NCI-H226 (cell line): ENCODE measurements at regions not wholly inside any gene's neighbourhood (a gene's known extent, or its start where the extent isn't known, plus 50 kb on each side); places are given as distances from the start of the nearest gene placed in this dataset.
A peak's percentile ranks its signal among the peaks of the same experiment; 100 is the strongest.
"Not testable (repeated sequence)": the region's sequence is repeated elsewhere in the genome, so short reads cannot be mapped to it uniquely, and the experiment has no call there.

ENCODE experiments used
- DNase-seq: peaks from one replicate; pipeline ENCODE4 v3.0.0-alpha.2; 2015

GRCh38 chr18:29821544-29821943 is 1221.0 kb downstream of the DSC3 start:
- no peak for DNase-seq

- DNase-seq: no peak
Observed at GRCh38 chr18:29811519-29811918, 1231.0 kb downstream of the DSC3 start.

GRCh38 chr18:29780816-29781215 is 1261.7 kb downstream of the DSC3 start:
- no peak for DNase-seq

DNA sequence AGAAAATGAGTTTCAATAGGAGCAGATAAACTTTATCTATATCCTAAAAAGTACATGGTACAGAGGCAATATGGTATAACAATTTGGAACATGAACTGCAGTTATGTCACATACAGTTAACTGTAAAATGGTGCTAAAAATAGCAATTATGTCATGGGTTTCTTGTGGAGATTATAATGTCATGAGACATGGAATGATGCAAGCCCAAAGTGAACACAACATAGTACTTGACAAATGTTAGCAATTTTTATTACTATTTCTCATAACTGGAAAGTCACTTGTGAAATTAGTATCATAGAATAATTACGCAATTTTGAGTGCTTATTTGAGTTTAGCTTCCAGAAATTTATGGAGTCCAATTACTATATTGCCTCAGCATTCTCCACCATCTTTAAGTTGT is 1263.4 kb downstream of the DSC3 start:
- DNase-seq: no peak

DNA sequence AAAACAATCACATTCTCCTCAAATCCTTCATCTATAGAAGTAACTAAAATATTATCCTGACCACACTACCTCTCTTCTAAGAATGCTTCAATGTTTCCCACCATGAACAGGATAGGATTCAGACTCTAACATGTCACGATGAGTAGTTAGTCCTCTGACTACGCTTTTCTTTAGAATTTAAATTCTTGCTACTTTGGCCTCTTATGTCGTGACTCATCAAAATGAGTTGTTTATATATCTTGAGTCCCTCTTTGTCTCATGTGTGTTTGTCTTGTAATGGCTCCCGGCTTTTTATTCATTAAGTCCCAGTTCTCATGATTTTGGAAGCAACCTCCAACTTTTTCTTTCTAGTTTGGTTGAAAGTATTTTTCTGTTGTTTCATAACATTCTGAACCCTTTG is 1289.2 kb downstream of the DSC3 start:
- DNase-seq: no peak

- peak; percentile 15 for DNase-seq
Observed at GRCh38 chr18:29749704-29750103, 1292.8 kb downstream of the DSC3 start.

DNA sequence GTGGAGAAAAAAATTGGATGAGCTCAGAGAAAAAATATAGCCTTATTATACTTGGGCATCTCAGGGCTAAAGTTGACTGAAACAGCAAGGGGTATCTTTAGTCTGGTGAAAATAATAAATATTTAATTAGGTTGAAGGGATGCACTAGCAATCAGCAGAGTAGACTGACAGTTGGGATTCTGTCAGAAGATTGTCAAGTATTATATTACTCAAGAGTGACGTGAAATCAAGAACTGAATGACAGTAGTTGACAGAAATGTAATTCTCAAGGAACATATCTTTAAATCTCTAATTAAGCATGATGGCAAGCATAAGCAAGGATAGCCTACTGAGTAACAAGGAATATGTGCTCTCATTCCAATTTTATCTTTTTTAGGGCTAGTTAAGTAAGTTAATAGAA is 1301.1 kb downstream of the DSC3 start:
- no peak for DNase-seq

DNA sequence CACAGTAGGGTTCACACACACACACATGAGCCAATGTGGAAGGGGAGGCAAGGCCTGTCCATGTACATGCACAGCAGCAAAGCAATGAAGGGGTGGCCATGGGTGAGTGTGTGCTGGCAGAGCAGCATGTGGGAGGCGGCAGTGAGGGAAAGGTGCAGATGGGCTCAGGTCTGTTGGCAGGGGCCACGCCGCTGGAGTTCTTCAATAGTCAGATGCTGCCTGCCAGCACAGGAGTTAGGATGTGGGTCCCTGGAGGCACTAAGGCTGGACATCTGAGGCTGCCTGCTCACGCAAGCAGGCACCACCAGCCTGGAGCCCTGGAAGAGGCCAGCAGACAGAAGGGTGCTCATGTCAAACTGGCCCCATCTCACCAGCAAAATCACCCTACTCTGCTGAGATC is 1304.9 kb downstream of the DSC3 start:
- DNase-seq: no peak

DNA sequence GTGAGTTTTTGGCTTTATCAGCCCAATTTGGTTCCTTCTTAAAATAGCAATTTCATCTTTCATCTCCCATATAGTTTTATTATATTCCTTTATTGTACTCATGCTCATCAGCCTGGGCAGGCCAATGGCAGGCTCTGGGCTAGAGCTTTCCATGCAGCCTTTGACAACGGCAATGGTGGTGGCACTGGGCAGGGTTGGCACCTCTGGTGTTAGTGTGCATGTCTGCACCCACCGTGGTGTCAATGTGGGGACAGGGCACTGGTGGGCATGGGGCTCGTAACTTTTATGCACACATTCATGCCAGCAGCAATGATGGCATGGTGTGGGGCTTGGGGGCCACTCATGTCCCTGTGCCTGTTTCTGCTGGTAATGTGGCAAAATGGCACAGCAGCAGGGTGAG is 1305.4 kb downstream of the DSC3 start:
- DNase-seq: no peak

DNA sequence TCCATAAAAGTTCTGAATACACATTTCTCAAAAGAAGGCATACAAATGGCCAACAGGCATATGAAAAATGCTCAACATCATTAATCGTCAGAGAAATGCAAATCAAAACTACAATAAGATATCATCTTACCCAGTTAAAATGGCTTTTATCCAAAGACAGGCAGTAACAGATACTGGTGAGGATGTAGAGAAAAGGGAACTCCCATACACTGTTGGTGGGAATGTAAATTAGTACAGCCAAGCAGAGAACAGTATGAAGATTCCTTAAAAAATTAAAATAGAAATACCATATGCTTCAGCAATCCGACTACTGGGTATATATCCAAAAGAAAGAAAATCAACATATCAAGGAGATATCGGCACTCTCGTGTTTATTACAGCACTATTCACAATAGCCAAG is 1312.5 kb downstream of the DSC3 start:
- DNase-seq: no peak

DNA sequence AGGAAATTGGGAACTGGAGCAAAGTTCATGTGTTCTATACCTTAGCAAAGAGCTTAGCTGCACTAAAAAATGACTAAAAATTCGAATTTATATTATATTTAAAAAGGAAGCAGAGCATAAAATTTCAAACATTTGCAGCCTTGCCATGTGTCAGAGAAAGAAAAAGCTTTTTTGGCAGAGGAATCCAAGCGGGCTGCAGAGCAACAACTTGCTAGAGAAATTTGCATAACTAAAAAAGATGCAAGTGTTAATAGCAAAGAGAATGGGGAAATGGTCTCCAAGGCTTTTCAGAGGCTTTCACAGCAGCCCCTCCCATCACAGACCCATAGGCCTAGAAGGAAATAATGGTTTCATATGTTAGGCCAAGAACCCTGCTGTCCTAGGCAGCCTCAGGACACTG is 1315.9 kb downstream of the DSC3 start:
- no peak for DNase-seq

GRCh38 chr18:29723486-29723885 is 1319.1 kb downstream of the DSC3 start:
- DNase-seq: not testable (repeated sequence)

- DNase-seq: not testable (repeated sequence)
Observed at GRCh38 chr18:29715960-29716359, 1326.6 kb downstream of the DSC3 start.

GRCh38 chr18:29712785-29713184 is 1329.8 kb downstream of the DSC3 start:
- no peak for DNase-seq

GRCh38 chr18:29711932-29712331 is 1330.6 kb downstream of the DSC3 start:
- DNase-seq: no peak

DNA sequence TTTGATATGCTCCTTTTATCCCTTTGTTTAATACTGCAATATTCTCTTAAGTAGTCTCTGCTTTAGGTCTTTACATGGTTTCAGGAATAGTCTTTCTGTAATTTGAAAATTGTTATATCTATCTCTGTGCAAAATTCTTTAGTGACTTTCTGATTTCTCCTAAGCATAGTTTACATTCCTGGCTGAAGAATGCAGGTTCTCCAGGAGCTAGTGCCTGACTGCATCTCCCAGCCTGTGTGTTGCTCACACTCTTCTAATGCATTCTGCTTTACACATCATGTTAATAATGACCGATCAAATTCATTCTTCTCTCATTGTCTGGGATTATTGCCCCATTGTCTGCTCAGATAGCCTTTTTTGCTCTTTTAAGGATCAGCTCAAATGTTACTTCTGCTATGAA is 1349.2 kb downstream of the DSC3 start:
- DNase-seq: no peak

- no peak for DNase-seq
Observed at GRCh38 chr18:29681578-29681977, 1361.0 kb downstream of the DSC3 start.

GRCh38 chr18:29664278-29665036 is 1378.1 kb downstream of the DSC3 start:
- no peak for DNase-seq

GRCh38 chr18:29661924-29662323 is 1380.6 kb downstream of the DSC3 start:
- DNase-seq: no peak

DNA sequence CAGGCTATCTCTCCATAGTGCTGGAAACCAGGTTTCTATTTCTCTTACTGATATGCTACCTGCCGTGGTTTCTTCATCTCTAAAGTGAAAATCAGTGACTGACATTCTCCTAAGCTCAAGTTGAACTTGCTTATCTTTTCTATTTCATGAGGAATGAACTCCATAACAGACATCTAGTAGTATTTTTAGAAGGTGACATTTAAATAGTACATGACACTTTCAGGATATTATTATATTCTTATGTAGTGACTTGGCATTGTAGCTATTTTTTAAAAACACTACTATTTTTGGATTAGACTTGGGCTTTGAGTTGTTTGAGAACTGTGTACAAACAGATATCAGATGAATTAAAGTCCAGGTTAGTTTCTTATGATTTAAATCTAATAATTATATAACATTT is 1381.8 kb downstream of the DSC3 start:
- no peak for DNase-seq

DNA sequence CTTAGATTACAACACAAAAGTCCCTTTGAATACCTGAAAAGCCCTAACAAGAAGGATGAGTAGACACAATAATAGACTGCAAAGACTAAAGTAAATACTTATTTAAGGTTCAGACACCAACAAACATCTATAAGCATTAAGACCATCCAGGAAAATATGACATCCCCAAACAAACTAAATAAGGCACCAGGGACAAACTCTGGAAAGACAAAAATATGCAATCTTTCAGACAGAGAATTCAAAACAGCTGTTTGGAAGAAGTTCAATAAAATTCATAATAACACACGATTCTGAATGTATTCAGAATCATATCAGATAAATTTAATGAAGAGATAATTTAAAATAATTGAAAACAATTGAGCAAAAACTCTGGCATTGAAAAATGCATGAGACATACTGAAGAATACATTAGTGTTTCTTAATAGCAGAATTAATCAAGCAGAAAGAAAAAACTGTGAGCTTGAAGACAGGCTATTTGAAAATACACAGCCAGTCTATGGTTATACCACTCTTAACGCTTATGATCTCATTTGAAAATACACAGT is 1388.8 kb downstream of the DSC3 start:
- DNase-seq: no peak

DNA sequence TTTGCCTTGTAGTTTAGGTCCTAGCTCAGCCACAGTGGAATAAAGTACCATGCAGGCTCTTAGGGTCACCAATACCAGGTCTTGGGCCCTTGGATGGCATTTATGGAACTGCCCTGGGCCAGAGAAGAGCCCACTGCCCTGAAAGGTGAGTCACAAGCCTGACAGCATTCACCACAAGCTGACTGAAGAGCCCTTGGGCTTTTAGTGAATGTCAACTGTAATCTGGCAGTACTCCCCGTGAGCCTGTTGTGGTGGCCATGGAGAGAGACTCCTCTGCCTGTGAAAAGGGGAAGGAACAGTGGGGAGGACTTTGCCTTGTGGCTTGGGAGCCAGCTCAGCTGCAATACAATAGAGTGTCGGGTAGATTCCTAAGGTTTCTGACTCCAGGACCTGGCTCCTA is 1389.7 kb downstream of the DSC3 start:
- DNase-seq: no peak

DNA sequence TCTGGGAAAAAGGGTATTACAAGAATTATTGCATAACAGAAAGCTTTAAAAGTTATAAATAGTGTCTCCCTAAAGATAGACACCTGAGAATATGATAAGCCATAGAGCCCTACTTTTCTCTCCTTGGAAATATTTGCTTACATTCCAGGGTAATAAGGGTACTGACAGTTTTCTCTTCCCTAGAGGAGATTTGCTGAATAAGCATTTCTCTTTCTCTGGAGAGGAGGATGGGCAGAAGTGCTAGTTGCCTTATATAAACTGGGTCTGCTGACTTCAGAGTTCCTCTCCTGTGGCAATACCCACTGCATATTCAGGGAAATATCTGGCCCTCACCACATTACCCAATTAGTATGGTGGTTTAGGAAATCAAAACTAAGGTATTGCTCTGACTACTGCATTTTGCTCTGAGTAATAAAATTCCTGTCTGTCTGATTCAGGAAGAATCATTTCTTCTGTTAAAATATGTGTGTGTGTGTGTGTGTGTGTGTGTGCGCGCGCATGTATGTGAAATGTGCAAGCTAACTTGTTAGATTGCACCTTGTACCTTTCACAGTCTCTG is 1391.3 kb downstream of the DSC3 start:
- peak; percentile 42 for DNase-seq

GRCh38 chr18:29648891-29649290 is 1393.7 kb downstream of the DSC3 start:
- DNase-seq: no peak

- DNase-seq: no peak
Observed at GRCh38 chr18:29647700-29648099, 1394.8 kb downstream of the DSC3 start.
